ENCODE measurements at regions not wholly inside any gene's neighbourhood (a gene's known extent, or its start where the extent isn't known, plus 50 kb on each side); places are given as distances from the start of the nearest gene placed in this dataset.

GRCh38 chr5:98454904-98455303 lies 318.6 kb upstream of the RGMB start:
- no peak for TF ChIP-seq CTCF (IDR thresholded peaks at IDR 0.05)
- no peak for TF ChIP-seq CREM (CRISPR knock-in tag; IDR thresholded peaks at IDR 0.05)
- no peak for TF ChIP-seq MAX (CRISPR knock-in tag; IDR thresholded peaks at IDR 0.05)
- TF ChIP-seq E2F1 (CRISPR knock-in tag; IDR thresholded peaks at IDR 0.05) = no peak
- no peak for TF ChIP-seq ZNF263 (CRISPR knock-in tag; IDR thresholded peaks at IDR 0.05; ENCODE audit: low read depth)
- TF ChIP-seq, protein P1, sequence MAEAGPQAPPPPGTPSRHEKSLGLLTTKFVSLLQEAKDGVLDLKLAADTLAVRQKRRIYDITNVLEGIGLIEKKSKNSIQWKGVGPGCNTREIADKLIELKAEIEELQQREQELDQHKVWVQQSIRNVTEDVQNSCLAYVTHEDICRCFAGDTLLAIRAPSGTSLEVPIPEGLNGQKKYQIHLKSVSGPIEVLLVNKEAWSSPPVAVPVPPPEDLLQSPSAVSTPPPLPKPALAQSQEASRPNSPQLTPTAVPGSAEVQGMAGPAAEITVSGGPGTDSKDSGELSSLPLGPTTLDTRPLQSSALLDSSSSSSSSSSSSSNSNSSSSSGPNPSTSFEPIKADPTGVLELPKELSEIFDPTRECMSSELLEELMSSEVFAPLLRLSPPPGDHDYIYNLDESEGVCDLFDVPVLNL (CRISPR knock-in tag; IDR thresholded peaks at IDR 0.05; ENCODE audit: borderline replicate concordance, low read depth) = no peak
- no peak for TF ChIP-seq FOXJ3 (CRISPR knock-in tag; IDR thresholded peaks at IDR 0.05; ENCODE audit: borderline replicate concordance)
- TF ChIP-seq GABPB1 (CRISPR knock-in tag; IDR thresholded peaks at IDR 0.05) = no peak
- TF ChIP-seq ATF2 (CRISPR knock-in tag; IDR thresholded peaks at IDR 0.05; ENCODE audit: borderline replicate concordance, low read depth) = no peak
- TF ChIP-seq ZSCAN18 (CRISPR knock-in tag; IDR thresholded peaks at IDR 0.05) = no peak
- TF ChIP-seq CBFB (CRISPR knock-in tag; IDR thresholded peaks at IDR 0.05; ENCODE audit: low read depth) = no peak
- TF ChIP-seq NR3C1 (CRISPR knock-in tag; conservative IDR thresholded peaks at IDR 0.05; ENCODE audit: low read depth) = no peak
- no peak for TF ChIP-seq ZNF512 (CRISPR knock-in tag; IDR thresholded peaks at IDR 0.05; ENCODE audit: borderline replicate concordance)
- no peak for TF ChIP-seq GTF2I (CRISPR knock-in tag; conservative IDR thresholded peaks at IDR 0.05)

Data from WTC11 (cell line).